ENCODE measurements at regions not wholly inside any gene's neighbourhood (a gene's known extent, or its start where the extent isn't known, plus 50 kb on each side); places are given as distances from the start of the nearest gene placed in this dataset.

- DNase-seq (ENCODE audit: low spot score) = no peak
- TF ChIP-seq, protein P1, sequence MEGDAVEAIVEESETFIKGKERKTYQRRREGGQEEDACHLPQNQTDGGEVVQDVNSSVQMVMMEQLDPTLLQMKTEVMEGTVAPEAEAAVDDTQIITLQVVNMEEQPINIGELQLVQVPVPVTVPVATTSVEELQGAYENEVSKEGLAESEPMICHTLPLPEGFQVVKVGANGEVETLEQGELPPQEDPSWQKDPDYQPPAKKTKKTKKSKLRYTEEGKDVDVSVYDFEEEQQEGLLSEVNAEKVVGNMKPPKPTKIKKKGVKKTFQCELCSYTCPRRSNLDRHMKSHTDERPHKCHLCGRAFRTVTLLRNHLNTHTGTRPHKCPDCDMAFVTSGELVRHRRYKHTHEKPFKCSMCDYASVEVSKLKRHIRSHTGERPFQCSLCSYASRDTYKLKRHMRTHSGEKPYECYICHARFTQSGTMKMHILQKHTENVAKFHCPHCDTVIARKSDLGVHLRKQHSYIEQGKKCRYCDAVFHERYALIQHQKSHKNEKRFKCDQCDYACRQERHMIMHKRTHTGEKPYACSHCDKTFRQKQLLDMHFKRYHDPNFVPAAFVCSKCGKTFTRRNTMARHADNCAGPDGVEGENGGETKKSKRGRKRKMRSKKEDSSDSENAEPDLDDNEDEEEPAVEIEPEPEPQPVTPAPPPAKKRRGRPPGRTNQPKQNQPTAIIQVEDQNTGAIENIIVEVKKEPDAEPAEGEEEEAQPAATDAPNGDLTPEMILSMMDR (IDR thresholded peaks at IDR 0.05; ENCODE audit: extremely low read depth, missing control alignments) = no peak
Measured at GRCh38 chr11:92554688-92555087, 330.1 kb downstream of the FAT3 start.

DNA sequence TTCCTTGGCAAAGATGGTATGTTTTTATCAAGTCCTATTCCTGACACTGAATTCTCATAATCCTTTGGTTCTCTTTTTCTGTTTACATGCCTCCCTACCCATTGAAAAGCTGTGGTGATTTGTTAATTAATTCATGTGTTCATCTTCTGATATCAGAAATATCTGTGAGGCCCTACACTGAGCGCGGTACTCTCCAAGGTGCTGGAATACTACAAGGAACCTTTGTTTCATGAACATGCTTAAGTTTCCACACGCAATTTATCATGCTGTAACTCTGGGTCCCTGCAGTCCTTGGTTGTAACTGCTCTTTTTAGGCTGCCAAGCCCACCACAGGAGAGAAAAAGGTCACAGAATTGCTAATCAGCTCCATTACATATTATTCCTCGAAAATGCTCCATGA is 331.8 kb downstream of the FAT3 start:
- no peak for DNase-seq (ENCODE audit: low spot score)
- TF ChIP-seq, protein P1 (IDR thresholded peaks at IDR 0.05; ENCODE audit: extremely low read depth, missing control alignments) = no peak

DNA sequence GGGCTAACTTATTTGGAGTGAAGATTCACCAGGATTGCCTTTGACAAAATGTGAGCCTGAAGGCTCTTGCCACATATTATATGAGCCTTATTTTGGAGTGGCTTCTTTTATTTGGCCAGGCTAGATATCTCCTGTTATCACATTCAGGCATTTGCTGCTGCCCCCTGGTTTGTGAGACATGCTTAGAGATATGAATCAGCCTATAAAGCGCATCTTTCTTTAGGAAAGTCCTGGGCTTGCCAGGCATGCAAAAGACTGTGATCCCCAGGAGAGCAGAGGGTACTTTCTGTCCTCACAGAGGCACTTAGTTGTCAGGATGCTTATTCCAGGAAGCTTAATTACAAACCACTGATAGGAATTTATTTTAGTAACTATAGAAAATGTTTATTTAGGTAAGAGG is 333.3 kb downstream of the FAT3 start:
- DNase-seq (ENCODE audit: low spot score) = no peak
- TF ChIP-seq, protein P1 (IDR thresholded peaks at IDR 0.05; ENCODE audit: extremely low read depth, missing control alignments) = no peak

DNA sequence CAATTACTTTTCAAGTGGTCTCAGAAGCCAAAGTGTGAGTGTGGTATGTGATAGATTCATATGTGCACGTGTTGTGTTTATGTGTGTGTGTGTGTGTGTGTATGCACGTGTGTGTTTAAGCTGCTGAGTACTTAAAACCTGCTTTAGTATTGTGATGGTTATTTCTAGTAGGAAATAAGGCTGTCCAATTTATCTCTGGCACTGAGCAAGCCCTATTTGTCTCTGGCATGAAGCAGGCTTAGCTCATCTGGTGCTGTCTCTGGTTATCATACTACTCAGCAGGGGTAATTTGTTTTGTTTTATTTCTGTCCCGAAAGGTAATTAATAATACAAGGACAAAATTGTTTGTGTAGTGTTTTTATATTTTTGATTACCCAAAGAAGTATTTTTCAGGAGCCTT is 333.7 kb downstream of the FAT3 start:
- TF ChIP-seq, protein P1 (IDR thresholded peaks at IDR 0.05; ENCODE audit: extremely low read depth, missing control alignments) = no peak
- DNase-seq (ENCODE audit: low spot score) = no peak

DNA sequence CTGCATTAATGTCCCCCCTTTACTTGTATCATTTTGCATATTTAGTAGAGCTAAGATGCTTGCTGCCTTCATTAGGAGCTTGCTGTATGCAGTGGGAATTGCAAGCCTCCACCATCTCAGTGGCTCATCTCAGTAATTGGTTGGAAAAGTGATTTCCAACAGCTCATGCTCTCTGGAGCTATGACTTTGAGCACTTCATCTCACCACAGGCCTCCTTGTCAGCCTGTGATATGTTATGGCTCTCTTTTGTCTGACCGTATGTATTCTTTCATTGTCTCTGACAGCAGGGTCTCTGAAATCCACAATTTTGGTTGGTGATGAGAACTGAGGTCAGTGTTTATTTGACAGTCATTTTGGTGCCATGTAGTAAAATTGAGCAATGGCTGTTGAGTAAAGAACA is 345.1 kb downstream of the FAT3 start:
- TF ChIP-seq, protein P1 (IDR thresholded peaks at IDR 0.05; ENCODE audit: extremely low read depth, missing control alignments) = no peak
- DNase-seq (ENCODE audit: low spot score) = no peak

GRCh38 chr11:92572559-92572958 is 347.9 kb downstream of the FAT3 start:
- TF ChIP-seq, protein P1 (IDR thresholded peaks at IDR 0.05; ENCODE audit: extremely low read depth, missing control alignments) = no peak
- DNase-seq (ENCODE audit: low spot score) = no peak

DNA sequence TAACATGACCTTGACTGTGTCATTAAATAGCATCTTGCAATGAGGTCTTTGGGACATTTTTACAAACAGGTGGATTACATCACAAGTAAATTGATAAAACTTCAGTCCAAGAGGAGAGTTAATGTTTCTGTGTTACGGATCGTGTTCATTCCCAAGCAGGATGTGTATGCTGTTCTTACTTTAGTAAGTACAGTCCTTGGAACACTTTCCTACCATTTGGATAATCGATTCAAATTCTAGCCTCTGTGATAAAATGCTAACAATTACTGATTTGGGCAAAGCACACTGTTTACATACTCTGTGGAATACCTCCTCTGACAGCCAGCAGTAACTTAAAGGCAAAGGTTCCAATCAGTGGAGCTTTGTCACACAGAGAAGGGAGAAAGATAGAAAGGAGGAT is 351.7 kb downstream of the FAT3 start:
- TF ChIP-seq, protein P1 (IDR thresholded peaks at IDR 0.05; ENCODE audit: extremely low read depth, missing control alignments) = no peak
- no peak for DNase-seq (ENCODE audit: low spot score)
